Activated T-cell treated with anti-CD3 and anti-CD28 coated beads for 1 hour (primary cell): ENCODE measurements at regions not wholly inside any gene's neighbourhood (a gene's known extent, or its start where the extent isn't known, plus 50 kb on each side); places are given as distances from the start of the nearest gene placed in this dataset.

Experiments used
- DNase-seq: peaks from one replicate; pipeline ENCODE4 v3.0.0-alpha.2; 2020; ENCODE audit warnings: low read depth

DNA sequence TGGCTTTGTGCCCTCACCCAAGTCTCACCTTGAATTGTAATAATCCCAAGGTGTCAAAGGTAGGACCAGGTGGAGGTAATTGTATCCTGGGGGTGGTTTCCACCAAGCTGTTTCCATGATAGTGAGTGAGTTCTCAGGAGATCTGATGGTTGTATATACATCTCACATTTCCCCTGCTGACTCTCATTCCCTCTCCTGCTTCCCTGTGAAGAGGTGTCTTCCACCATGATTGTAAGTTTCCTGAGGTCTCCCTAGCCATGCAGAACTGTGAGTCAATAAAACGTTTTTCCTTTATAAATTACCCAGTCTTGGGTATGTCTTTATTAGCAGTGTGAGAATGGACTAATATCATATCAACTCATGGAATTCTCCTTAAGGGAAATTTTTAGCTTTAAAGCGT lies 302.6 kb downstream of the LIG4 start:
- no peak for DNase-seq

DNA sequence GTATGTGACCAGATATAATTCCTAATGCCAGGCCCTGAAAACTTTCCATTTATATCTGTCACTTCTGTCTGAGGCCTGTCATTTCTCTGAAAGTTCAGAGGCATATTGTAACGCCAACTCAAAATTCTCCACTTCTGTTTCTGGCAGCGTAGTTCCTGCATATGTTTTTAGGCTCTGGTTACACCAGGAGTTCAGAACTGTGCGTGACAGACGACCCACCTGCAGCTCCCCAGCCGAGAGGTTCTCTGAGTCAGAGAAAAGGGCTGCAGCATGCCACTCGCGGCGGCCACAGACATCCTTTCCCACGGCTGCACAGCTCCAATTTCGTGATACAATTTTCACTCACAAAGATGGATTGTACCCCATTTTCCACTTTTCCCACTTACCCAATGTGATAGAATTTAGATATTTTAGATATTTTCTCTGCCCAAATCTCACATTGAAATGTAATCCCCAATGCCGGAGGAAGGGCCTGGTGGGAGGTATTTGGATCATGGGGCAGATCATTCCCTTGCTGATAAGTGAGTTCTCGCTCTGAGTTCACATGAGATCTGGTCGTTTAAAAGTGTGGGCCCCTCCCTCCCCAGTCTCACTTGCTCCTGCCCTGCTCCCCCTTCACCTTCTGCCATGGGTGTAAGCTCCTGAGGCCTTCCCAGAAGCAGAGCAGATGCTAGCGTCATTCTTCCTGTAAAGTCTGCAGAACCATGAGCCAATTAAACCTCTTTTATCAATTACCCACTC lies 308.1 kb downstream of the LIG4 start:
- no peak for DNase-seq

- no peak for DNase-seq
Measured at GRCh38 chr13:107906131-107906530, 309.2 kb downstream of the LIG4 start.

DNA sequence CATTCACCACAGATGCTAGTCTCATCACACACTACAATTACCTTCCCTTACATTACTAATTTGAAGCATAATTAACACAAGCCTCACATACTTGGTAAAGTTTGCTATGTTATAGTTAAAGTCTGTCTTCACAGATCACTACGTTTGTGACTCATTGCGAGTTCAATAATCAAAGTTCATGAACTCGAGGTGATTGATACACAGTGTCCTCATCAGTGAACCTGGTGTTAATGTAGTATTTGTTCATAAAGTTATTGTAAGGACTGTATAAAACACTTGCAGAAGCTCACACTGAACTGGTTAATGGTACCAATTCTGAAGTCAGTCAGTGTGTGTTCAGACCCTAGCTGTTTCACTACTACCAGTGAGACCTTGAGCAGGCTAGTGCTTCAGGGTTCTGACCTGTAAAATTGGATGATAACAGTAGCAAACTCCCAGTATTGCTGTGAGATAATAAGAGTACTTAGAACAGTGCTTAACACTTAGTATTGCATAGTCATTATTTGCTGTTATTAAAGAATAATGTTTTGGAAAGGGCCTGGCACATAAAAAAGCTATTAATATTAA lies 313.3 kb downstream of the LIG4 start:
- DNase-seq, result no peak

- DNase-seq, result no peak
Measured at GRCh38 chr13:107901230-107901629, 314.1 kb downstream of the LIG4 start.

GRCh38 chr13:107900775-107901174 lies 314.6 kb downstream of the LIG4 start:
- DNase-seq, result no peak

DNA sequence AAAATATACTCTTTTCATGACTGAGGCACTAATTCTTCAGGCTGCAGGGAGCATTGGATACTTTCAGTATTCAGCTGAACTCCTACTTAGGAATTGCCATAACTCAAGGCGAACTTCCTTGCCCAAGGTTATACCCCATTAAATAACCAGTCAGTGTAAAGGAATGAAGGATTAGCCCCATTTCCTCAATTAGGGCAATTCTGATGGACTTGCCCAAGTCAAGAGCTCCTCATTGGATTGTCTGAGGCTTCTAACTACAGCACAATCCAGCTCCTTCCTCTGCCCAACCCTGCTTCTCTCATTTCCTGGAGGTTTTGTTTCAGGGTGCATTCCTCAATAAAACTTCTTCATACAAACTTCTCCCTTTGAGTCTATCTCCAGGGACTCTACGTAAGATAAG lies 329.2 kb downstream of the LIG4 start:
- DNase-seq, result no peak

DNA sequence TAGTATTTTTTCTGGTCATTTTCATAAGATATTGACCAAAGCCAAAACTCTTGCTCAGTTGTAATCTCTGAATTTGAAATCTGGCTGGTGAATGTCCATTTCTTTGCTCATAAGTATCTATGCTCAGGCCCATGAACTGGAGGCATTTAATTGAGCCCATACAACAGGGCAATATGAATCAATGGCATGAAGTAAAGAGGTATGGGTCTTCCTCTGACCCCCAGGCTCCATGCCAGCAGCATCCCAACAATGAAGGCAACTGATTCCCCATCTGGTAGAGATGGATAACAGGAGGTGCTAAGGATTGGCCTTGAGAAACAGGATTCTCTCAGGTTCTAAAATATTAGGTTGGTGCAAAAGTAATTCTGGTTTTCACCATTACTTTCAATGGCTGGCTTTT lies 330.8 kb downstream of the LIG4 start:
- DNase-seq, result no peak

- no peak for DNase-seq
Measured at GRCh38 chr13:107883561-107884175, 331.7 kb downstream of the LIG4 start.

DNA sequence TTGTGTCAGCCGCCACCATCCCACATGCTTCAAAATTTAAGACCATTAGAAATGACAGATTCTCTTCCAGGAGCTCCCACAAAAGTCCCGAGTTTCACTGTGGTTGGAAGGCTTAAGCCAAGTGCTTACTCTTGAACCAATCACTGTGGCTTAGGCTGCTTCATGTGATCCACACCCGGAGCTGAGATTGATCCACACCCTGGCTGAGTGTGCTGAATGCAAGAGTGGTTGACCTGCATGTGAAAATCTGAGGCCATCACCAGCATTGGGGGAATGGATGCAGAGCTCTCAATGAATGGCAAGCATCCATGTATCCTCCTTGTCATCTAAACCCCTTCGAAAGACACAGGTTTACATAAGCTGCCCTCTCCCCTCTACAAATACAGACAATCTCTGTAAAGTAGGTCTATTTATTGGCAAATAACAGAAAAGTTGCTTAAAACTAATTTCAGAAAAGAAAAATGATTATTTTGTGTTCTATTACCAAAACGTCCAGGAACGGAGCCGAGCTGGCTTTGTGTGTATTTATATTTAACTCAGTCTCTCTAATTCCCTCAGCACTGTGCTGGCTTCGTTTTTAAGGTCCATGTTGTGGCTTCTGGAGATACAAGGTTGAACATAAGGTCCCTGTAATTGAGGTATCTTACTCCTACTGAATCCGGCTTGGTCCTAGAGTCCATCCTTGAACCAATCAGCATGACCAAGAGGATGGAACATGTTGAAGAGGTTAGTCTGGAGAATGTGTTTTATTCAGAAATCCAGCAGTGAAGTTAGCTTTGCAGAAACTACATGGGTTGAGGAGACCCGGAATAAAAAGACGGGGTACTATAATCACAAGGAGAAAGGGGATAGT lies 332.4 kb downstream of the LIG4 start:
- DNase-seq, result no peak

- no peak for DNase-seq
Measured at GRCh38 chr13:107881362-107881761, 334.0 kb downstream of the LIG4 start.

GRCh38 chr13:107874456-107874855 lies 340.9 kb downstream of the LIG4 start:
- no peak for DNase-seq

- DNase-seq, result no peak
Measured at GRCh38 chr13:107873926-107874325, 341.4 kb downstream of the LIG4 start.

DNA sequence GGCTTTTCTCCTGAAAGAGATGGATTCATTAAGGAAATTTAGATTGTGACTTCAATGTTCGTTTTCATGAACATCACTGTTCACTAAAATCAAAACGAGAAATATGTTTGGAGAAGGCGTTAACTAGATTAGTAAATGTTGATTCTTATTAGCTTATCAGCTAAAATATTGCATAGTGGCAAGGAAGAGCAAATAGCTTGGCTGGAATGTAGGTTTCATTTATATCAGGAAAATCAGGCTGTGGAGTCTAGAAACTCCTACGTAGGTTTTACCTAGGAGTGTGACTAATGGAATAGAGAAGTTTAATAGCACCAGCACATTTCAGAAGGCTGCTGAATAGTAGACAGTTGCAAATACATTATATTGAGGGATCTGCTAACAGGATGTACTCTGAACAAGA lies 344.9 kb downstream of the LIG4 start:
- DNase-seq, result no peak

- no peak for DNase-seq
Measured at GRCh38 chr13:107867701-107868661, 347.4 kb downstream of the LIG4 start.

GRCh38 chr13:107866941-107867623 lies 348.3 kb downstream of the LIG4 start:
- no peak for DNase-seq

- no peak for DNase-seq
Measured at GRCh38 chr13:107866032-107866940, 349.1 kb downstream of the LIG4 start.

GRCh38 chr13:107865643-107866031 lies 349.7 kb downstream of the LIG4 start:
- DNase-seq, result no peak

DNA sequence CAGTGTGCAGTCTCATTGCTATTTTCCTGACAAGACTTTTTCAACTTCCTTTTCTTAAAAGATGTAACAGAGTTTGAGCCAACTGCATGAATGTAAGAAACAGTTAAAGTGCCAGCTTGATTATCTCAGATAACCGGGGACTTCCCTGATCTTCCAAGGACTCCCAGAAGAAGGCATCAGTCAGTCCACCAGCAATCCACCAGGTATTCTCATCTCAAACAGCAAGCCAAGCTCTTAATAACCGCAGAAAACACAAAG lies 350.1 kb downstream of the LIG4 start:
- DNase-seq, result no peak
